GM23338 (cell line): ENCODE measurements at regions not wholly inside any gene's neighbourhood (a gene's known extent, or its start where the extent isn't known, plus 50 kb on each side); places are given as distances from the start of the nearest gene placed in this dataset.
A peak's percentile ranks its signal among the peaks of the same experiment; 100 is the strongest.

ENCODE experiments used
- ATAC-seq: fragments of 200-7000 bp; cut with Tn5 transposase; 3 replicates; pipeline ENCODE4 v1.9.1; 2020
- DNase-seq: peaks from one replicate; pipeline ENCODE4 v3.0.0-alpha.2; 2015; ENCODE audit warnings: low spot score
- H2AFZ ChIP-seq: fragments of 200-600 bp; sonication (generic); 2 replicates; pipeline ENCODE4 v1.8.0; 2016; ENCODE audit warnings: antibody characterized with exemption, mild to moderate bottlenecking, moderate library complexity
- H3F3A ChIP-seq: fragments of 200-600 bp; sonication (generic); replicated peaks from 2 replicates; pipeline ENCODE4 v1.8.0; 2017; ENCODE audit warnings: antibody characterized with exemption, mixed run types, low read depth
- H3K27ac ChIP-seq: fragments of 200-600 bp; sonication (generic); 2 replicates; pipeline ENCODE4 v1.6.1; 2016; ENCODE audit warnings: low read depth
- H3K27me3 ChIP-seq: fragments of 200-600 bp; sonication (generic); 2 replicates; pipeline ENCODE4 v1.8.0; 2016; ENCODE audit warnings: mild to moderate bottlenecking, mixed run types, moderate library complexity; ENCODE audit not compliant: insufficient read depth
- H3K36me3 ChIP-seq: fragments of 200-600 bp; sonication (generic); 2 replicates; pipeline ENCODE4 v1.8.0; 2016; ENCODE audit warnings: mild to moderate bottlenecking; ENCODE audit not compliant: insufficient read depth
- H3K4me1 ChIP-seq: fragments of 200-600 bp; sonication (generic); 2 replicates; pipeline ENCODE4 v1.8.0; 2016; ENCODE audit warnings: mild to moderate bottlenecking, moderate library complexity; ENCODE audit not compliant: insufficient read depth
- H3K4me2 ChIP-seq: fragments of 200-600 bp; sonication (generic); 2 replicates; pipeline ENCODE4 v1.7.1; 2017; ENCODE audit warnings: mixed run types
- H3K4me3 ChIP-seq: fragments of 200-600 bp; sonication (generic); 2 replicates; pipeline ENCODE4 v1.6.1; 2016; ENCODE audit warnings: mixed run types
- H3K79me2 ChIP-seq: fragments of 200-600 bp; sonication (generic); replicated peaks from 2 replicates; pipeline ENCODE4 v1.8.0; 2017; ENCODE audit warnings: mild to moderate bottlenecking; ENCODE audit not compliant: insufficient read depth
- H3K9me2 ChIP-seq: fragments of 200-600 bp; sonication (generic); 2 replicates; pipeline ENCODE4 v1.8.0; 2017; ENCODE audit not compliant: insufficient read depth
- H4K20me1 ChIP-seq: fragments of 200-600 bp; sonication (generic); replicated peaks from 2 replicates; pipeline ENCODE4 v1.8.0; 2017; ENCODE audit warnings: mild to moderate bottlenecking; ENCODE audit not compliant: insufficient read depth
- H3K27ac Mint-ChIP-seq: 2 replicates; pipeline ENCODE4 v1.8.0; 2020; ENCODE audit warnings: inconsistent platforms, mild to moderate bottlenecking, moderate library complexity, mixed read lengths
- H3K27me3 Mint-ChIP-seq: 3 replicates; pipeline ENCODE4 v1.8.0; 2022; ENCODE audit warnings: low read depth, mild to moderate bottlenecking, moderate library complexity, mixed read lengths, inconsistent platforms; ENCODE audit not compliant: insufficient read depth, poor library complexity
- H3K36me3 Mint-ChIP-seq: 3 replicates; pipeline ENCODE4 v1.8.0; 2021; ENCODE audit warnings: low read depth, mild to moderate bottlenecking, inconsistent platforms, moderate library complexity, mixed read lengths
- H3K4me1 Mint-ChIP-seq: 3 replicates; pipeline ENCODE4 v1.8.0; 2020; ENCODE audit warnings: mild to moderate bottlenecking, inconsistent platforms, mixed read lengths
- H3K4me3 Mint-ChIP-seq: 3 replicates; pipeline ENCODE4 v1.8.0; 2021; ENCODE audit warnings: moderate library complexity, mild to moderate bottlenecking, inconsistent platforms, mixed read lengths
- H3K9me3 Mint-ChIP-seq: 3 replicates; pipeline ENCODE4 v1.8.0; 2020; ENCODE audit warnings: moderate library complexity, mild to moderate bottlenecking, inconsistent platforms, mixed read lengths
- CREB1 ChIP-seq: fragments of 250-450 bp; sonication (Bioruptor Pico); IDR thresholded peaks from 2 replicates; pipeline ENCODE4 v1.5.0; 2020; ENCODE audit warnings: low read depth, mild to moderate bottlenecking, moderate library complexity
- EZH2 ChIP-seq: fragments of 200-600 bp; sonication (generic); IDR thresholded peaks from one replicate; pipeline ENCODE4 v1.8.0; 2017; ENCODE audit warnings: antibody characterized with exemption, mild to moderate bottlenecking, low read depth; ENCODE audit not compliant: unreplicated experiment
- EZH2phosphoT487 ChIP-seq: fragments of 200-600 bp; sonication (generic); IDR thresholded peaks from one replicate; pipeline ENCODE4 v1.8.1; 2018; ENCODE audit warnings: antibody characterized with exemption; ENCODE audit not compliant: unreplicated experiment
- NANOG ChIP-seq: IDR thresholded peaks from 2 replicates; pipeline ENCODE4 v1.6.1; 2016; ENCODE audit warnings: antibody characterized with exemption, borderline replicate concordance
- POLR2AphosphoS5 ChIP-seq: IDR thresholded peaks from 2 replicates; pipeline ENCODE4 v1.6.1; 2016; ENCODE audit warnings: antibody characterized with exemption, low read depth
- ZNF114 ChIP-seq: fragments of 250-450 bp; sonication (Bioruptor Pico); IDR thresholded peaks from 2 replicates; pipeline ENCODE4 v1.5.0; 2020; ENCODE audit warnings: mild to moderate bottlenecking, moderate library complexity
- ZNF331 ChIP-seq: fragments of 250-450 bp; sonication (Bioruptor Pico); IDR thresholded peaks from 2 replicates; pipeline ENCODE4 v1.5.0; 2020; ENCODE audit warnings: low read depth, mild to moderate bottlenecking, moderate library complexity
- TF ChIP-seq, protein P1 (sequence below): IDR thresholded peaks from one replicate; pipeline ENCODE4 v1.6.1; 2018; ENCODE audit warnings: antibody characterized with exemption; ENCODE audit not compliant: unreplicated experiment
- TF ChIP-seq, protein P2 (sequence below): fragments of 250-450 bp; sonication (Bioruptor Pico); IDR thresholded peaks from 2 replicates; pipeline ENCODE4 v1.5.0; 2020; ENCODE audit warnings: mild to moderate bottlenecking, moderate library complexity
- TF ChIP-seq, protein P3 (sequence below): IDR thresholded peaks from 2 replicates; pipeline ENCODE4 v1.6.1; 2016; ENCODE audit warnings: antibody characterized with exemption
- TF ChIP-seq, protein P4 (sequence below), 2 experiments: fragments of 200-600 bp in 1 of 2; sonication (generic) in 1 of 2; conservative IDR thresholded peaks; 2 replicates each; pipeline versions ENCODE4 v1.5.1 to v1.6.1; 2016 to 2017; ENCODE audit warnings: antibody characterized with exemption in 2 of 2, low read depth in 2 of 2, mild to moderate bottlenecking in 2 of 2, moderate library complexity in 1 of 2

DNA sequence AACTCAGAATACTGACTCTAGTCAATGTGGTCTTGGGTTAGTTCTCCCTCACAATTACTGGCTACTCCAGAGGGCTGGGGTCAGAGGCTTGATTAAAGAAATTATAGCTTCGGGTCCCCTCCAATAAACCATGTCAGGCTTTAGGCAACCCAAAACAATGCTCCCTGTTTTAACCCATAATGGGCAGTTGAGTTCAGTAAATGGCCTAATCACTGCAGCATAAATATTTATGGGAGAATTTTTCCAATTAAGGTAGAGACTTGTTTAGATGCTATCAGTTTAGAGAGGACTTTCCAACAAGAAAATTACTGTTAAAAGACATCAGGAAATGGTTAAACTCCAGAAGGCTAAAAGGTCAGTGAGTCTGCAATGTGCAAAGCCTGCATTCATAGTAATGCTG, 389.2 kb upstream of the PRICKLE1 start:
- Histone ChIP-seq H3K27ac (no peak overlapping the region), H3K4me2 (no peak overlapping the region), H2AFZ (no peak overlapping the region), H3K36me3 (no peaks in the 10 kb centered on the region), H3K9me2 (no peaks in the 10 kb centered on the region), H4K20me1 (no peaks in the 10 kb centered on the region), H3K4me1 (peaks cover 8% of the 10 kb centered on the region), H3F3A (no peaks in the 10 kb centered on the region), H3K4me3 (no peak overlapping the region), H3K79me2 (no peaks in the 10 kb centered on the region), H3K27me3 (no peaks in the 10 kb centered on the region)
- peaks cover 9% of the 10 kb centered on the region; the same call in 2 of the 3 replicates for H3K36me3 Mint-ChIP-seq
- H3K27ac Mint-ChIP-seq, result 0 out of 2 replicates have a peak overlapping the region, but pooled peaks have one; percentile 33
- H3K4me3 Mint-ChIP-seq, result no peak overlapping the region
- TF ChIP-seq ZNF331 (no peak), CREB1 (CRISPR knock-in tag) (no peak), NANOG (no peak), EZH2 (no peak), EZH2phosphoT487 (no peak), ZNF114 (CRISPR knock-in tag) (no peak), POLR2AphosphoS5 (no peak)
- TF ChIP-seq, protein P1, sequence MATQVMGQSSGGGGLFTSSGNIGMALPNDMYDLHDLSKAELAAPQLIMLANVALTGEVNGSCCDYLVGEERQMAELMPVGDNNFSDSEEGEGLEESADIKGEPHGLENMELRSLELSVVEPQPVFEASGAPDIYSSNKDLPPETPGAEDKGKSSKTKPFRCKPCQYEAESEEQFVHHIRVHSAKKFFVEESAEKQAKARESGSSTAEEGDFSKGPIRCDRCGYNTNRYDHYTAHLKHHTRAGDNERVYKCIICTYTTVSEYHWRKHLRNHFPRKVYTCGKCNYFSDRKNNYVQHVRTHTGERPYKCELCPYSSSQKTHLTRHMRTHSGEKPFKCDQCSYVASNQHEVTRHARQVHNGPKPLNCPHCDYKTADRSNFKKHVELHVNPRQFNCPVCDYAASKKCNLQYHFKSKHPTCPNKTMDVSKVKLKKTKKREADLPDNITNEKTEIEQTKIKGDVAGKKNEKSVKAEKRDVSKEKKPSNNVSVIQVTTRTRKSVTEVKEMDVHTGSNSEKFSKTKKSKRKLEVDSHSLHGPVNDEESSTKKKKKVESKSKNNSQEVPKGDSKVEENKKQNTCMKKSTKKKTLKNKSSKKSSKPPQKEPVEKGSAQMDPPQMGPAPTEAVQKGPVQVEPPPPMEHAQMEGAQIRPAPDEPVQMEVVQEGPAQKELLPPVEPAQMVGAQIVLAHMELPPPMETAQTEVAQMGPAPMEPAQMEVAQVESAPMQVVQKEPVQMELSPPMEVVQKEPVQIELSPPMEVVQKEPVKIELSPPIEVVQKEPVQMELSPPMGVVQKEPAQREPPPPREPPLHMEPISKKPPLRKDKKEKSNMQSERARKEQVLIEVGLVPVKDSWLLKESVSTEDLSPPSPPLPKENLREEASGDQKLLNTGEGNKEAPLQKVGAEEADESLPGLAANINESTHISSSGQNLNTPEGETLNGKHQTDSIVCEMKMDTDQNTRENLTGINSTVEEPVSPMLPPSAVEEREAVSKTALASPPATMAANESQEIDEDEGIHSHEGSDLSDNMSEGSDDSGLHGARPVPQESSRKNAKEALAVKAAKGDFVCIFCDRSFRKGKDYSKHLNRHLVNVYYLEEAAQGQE, result no peak
- TF ChIP-seq, protein P2, sequence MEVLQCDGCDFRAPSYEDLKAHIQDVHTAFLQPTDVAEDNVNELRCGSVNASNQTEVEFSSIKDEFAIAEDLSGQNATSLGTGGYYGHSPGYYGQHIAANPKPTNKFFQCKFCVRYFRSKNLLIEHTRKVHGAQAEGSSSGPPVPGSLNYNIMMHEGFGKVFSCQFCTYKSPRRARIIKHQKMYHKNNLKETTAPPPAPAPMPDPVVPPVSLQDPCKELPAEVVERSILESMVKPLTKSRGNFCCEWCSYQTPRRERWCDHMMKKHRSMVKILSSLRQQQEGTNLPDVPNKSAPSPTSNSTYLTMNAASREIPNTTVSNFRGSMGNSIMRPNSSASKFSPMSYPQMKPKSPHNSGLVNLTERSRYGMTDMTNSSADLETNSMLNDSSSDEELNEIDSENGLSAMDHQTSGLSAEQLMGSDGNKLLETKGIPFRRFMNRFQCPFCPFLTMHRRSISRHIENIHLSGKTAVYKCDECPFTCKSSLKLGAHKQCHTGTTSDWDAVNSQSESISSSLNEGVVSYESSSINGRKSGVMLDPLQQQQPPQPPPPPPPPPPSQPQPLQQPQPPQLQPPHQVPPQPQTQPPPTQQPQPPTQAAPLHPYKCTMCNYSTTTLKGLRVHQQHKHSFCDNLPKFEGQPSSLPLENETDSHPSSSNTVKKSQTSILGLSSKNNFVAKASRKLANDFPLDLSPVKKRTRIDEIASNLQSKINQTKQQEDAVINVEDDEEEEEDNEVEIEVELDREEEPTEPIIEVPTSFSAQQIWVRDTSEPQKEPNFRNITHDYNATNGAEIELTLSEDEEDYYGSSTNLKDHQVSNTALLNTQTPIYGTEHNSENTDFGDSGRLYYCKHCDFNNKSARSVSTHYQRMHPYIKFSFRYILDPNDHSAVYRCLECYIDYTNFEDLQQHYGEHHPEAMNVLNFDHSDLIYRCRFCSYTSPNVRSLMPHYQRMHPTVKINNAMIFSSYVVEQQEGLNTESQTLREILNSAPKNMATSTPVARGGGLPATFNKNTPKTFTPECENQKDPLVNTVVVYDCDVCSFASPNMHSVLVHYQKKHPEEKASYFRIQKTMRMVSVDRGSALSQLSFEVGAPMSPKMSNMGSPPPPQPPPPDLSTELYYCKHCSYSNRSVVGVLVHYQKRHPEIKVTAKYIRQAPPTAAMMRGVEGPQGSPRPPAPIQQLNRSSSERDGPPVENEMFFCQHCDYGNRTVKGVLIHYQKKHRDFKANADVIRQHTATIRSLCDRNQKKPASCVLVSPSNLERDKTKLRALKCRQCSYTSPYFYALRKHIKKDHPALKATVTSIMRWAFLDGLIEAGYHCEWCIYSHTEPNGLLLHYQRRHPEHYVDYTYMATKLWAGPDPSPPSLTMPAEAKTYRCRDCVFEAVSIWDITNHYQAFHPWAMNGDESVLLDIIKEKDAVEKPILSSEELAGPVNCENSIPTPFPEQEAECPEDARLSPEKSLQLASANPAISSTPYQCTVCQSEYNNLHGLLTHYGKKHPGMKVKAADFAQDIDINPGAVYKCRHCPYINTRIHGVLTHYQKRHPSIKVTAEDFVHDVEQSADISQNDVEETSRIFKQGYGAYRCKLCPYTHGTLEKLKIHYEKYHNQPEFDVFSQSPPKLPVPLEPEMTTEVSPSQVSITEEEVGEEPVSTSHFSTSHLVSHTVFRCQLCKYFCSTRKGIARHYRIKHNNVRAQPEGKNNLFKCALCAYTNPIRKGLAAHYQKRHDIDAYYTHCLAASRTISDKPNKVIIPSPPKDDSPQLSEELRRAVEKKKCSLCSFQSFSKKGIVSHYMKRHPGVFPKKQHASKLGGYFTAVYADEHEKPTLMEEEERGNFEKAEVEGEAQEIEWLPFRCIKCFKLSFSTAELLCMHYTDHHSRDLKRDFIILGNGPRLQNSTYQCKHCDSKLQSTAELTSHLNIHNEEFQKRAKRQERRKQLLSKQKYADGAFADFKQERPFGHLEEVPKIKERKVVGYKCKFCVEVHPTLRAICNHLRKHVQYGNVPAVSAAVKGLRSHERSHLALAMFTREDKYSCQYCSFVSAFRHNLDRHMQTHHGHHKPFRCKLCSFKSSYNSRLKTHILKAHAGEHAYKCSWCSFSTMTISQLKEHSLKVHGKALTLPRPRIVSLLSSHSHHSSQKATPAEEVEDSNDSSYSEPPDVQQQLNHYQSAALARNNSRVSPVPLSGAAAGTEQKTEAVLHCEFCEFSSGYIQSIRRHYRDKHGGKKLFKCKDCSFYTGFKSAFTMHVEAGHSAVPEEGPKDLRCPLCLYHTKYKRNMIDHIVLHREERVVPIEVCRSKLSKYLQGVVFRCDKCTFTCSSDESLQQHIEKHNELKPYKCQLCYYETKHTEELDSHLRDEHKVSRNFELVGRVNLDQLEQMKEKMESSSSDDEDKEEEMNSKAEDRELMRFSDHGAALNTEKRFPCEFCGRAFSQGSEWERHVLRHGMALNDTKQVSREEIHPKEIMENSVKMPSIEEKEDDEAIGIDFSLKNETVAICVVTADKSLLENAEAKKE (CRISPR knock-in tag), result no peak
- TF ChIP-seq, protein P3, sequence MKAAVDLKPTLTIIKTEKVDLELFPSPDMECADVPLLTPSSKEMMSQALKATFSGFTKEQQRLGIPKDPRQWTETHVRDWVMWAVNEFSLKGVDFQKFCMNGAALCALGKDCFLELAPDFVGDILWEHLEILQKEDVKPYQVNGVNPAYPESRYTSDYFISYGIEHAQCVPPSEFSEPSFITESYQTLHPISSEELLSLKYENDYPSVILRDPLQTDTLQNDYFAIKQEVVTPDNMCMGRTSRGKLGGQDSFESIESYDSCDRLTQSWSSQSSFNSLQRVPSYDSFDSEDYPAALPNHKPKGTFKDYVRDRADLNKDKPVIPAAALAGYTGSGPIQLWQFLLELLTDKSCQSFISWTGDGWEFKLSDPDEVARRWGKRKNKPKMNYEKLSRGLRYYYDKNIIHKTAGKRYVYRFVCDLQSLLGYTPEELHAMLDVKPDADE, result no peak
- TF ChIP-seq, protein P4, sequence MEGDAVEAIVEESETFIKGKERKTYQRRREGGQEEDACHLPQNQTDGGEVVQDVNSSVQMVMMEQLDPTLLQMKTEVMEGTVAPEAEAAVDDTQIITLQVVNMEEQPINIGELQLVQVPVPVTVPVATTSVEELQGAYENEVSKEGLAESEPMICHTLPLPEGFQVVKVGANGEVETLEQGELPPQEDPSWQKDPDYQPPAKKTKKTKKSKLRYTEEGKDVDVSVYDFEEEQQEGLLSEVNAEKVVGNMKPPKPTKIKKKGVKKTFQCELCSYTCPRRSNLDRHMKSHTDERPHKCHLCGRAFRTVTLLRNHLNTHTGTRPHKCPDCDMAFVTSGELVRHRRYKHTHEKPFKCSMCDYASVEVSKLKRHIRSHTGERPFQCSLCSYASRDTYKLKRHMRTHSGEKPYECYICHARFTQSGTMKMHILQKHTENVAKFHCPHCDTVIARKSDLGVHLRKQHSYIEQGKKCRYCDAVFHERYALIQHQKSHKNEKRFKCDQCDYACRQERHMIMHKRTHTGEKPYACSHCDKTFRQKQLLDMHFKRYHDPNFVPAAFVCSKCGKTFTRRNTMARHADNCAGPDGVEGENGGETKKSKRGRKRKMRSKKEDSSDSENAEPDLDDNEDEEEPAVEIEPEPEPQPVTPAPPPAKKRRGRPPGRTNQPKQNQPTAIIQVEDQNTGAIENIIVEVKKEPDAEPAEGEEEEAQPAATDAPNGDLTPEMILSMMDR (conservative IDR thresholded peaks at IDR 0.05; ENCODE audit: low read depth in 2 of 2), result no peak
- ATAC-seq (no peak), DNase-seq (no peak)
- H3K27me3 Mint-ChIP-seq, result no peaks in the 10 kb centered on the region
- H3K9me3 Mint-ChIP-seq, result peaks cover 13% of the 10 kb centered on the region
- H3K4me1 Mint-ChIP-seq, result peaks cover 17% of the 10 kb centered on the region
